PC-3 (cell line): ENCODE measurements at regions not wholly inside any gene's neighbourhood (a gene's known extent, or its start where the extent isn't known, plus 50 kb on each side); places are given as distances from the start of the nearest gene placed in this dataset.

Source experiments
- ATAC-seq: fragments of 200-7000 bp; cut with Tn5 transposase; 2 replicates; pipeline ENCODE4 v1.9.1; 2020; ENCODE audit warnings: mild to moderate bottlenecking, moderate library complexity
- BruUV-seq: library from RNA; stranded (reverse); fragments of 400-500 nt; replicated peaks from 2 replicates; lab custom pipeline; 2021; lab: Mats Ljungman, UMichigan
- CTCF ChIA-PET: fragments of 300-600 bp; sonication (Branson Sonifier 250); formaldehyde crosslinking; loops from one replicate; lab custom pipeline; 2022; ENCODE audit warnings: antibody characterized with exemption; lab: Charles Lee
- POLR2A ChIA-PET: fragments of 300-600 bp; sonication (Branson Sonifier 250); formaldehyde crosslinking; loops from one replicate; lab custom pipeline; 2022; ENCODE audit warnings: antibody characterized with exemption; ENCODE audit not compliant: unreplicated experiment; lab: Charles Lee
- DNase-seq: peaks from one replicate; pipeline ENCODE4 v3.0.0-alpha.2; 2015
- H2AFZ ChIP-seq: fragments of 300-600 bp; sonication (generic); 2 replicates; pipeline ENCODE4 v1.6.0; 2016; ENCODE audit warnings: antibody characterized with exemption, low read length
- H3F3A ChIP-seq: fragments of 300-600 bp; sonication (generic); one replicate; pipeline ENCODE4 v1.6.0; 2017; ENCODE audit warnings: antibody characterized with exemption, low read length, control low read depth, mild to moderate bottlenecking; ENCODE audit not compliant: unreplicated experiment
- H3K27ac ChIP-seq: fragments of 300-600 bp; sonication (generic); 2 replicates; pipeline ENCODE4 v1.5.1; 2016; ENCODE audit warnings: mild to moderate bottlenecking, low read length
- H3K27me3 ChIP-seq: fragments of 300-600 bp; sonication (generic); 2 replicates; pipeline ENCODE4 v1.6.1; 2016; ENCODE audit warnings: low read length, mixed read lengths
- H3K36me3 ChIP-seq: fragments of 300-600 bp; sonication (generic); 2 replicates; pipeline ENCODE4 v1.6.1; 2016; ENCODE audit warnings: low read depth, mixed run types, low read length, mixed read lengths
- H3K4me1 ChIP-seq: fragments of 300-600 bp; sonication (generic); 2 replicates; pipeline ENCODE4 v1.5.1; 2016; ENCODE audit warnings: low read length; ENCODE audit not compliant: insufficient read depth
- H3K4me2 ChIP-seq: fragments of 300-600 bp; sonication (generic); 2 replicates; pipeline ENCODE4 v1.6.0; 2016; ENCODE audit warnings: low read length
- H3K4me3 ChIP-seq: fragments of 300-600 bp; sonication (generic); 2 replicates; pipeline ENCODE4 v1.5.1; 2016; ENCODE audit warnings: mild to moderate bottlenecking, low read length, mixed read lengths
- H3K79me2 ChIP-seq: fragments of 300-600 bp; sonication (generic); 2 replicates; pipeline ENCODE4 v1.6.1; 2017; ENCODE audit warnings: low read length, mixed read lengths
- H3K9ac ChIP-seq: fragments of 300-600 bp; sonication (generic); 2 replicates; pipeline ENCODE4 v1.6.0; 2016; ENCODE audit warnings: mild to moderate bottlenecking, low read length
- H3K9me2 ChIP-seq: fragments of 300-600 bp; sonication (generic); replicated peaks from 2 replicates; pipeline ENCODE4 v1.6.1; 2016; ENCODE audit warnings: mixed run types, low read length, mixed read lengths
- H3K9me3 ChIP-seq: fragments of 300-600 bp; sonication (generic); 2 replicates; pipeline ENCODE4 v1.6.1; 2016; ENCODE audit warnings: low read length, mixed read lengths
- H4K20me1 ChIP-seq: fragments of 300-600 bp; sonication (generic); 2 replicates; pipeline ENCODE4 v1.6.1; 2016; ENCODE audit warnings: low read length, mixed read lengths
- EZH2 ChIP-seq: fragments of 300-600 bp; sonication (generic); IDR thresholded peaks from one replicate; pipeline ENCODE4 v1.6.1; 2017; ENCODE audit warnings: antibody characterized with exemption, mild to moderate bottlenecking, low read length; ENCODE audit not compliant: unreplicated experiment
- EZH2phosphoT487 ChIP-seq: fragments of 300-600 bp; sonication (generic); IDR thresholded peaks from 2 replicates; pipeline ENCODE4 v1.6.1; 2018; ENCODE audit warnings: mild to moderate bottlenecking, antibody characterized with exemption, low read length, borderline replicate concordance
- intact Hi-C: fragments of 100-400 bp; cut with micrococcal nuclease; formaldehyde crosslinking; loops from 2 replicates; pipeline ENCODE4 v1.9.0; 2023
- TF ChIP-seq, protein P1 (sequence below): fragments of 300-600 bp; sonication (generic); conservative IDR thresholded peaks from 2 replicates; pipeline ENCODE4 v1.5.1; 2017; ENCODE audit warnings: antibody characterized with exemption, low read depth, mild to moderate bottlenecking, low read length

DNA sequence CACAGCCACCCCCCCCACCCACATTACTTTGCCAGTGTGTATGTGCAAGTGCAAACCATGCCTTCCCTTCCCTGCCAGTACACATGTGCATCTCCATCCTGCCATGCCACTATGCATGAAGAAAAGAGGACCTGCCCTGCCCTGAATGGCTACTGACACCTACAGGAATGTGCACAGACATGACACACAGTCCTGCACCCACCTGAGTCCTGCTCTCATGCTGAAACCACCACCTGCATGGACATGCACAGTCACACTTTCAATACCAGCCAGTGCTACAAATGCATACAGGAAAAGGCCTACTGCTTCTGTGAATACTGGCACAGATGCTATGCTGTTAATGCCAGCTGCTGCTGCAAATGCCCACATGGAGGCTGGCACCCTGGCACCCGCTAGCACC lies 334.4 kb upstream of the DLGAP1 start:
- no peak for DNase-seq
- Histone ChIP-seq H3K9me2 (no peaks in the 10 kb centered on the region), H2AFZ (no peak overlapping the region), H3K9me3 (peaks cover 22% of the 10 kb centered on the region), H3F3A (no peaks in the 10 kb centered on the region), H3K79me2 (no peaks in the 10 kb centered on the region), H3K27me3 (no peaks in the 10 kb centered on the region), H3K9ac (no peak overlapping the region), H4K20me1 (no peaks in the 10 kb centered on the region), H3K4me3 (no peak overlapping the region), H3K36me3 (no peaks in the 10 kb centered on the region), H3K4me1 (no peaks in the 10 kb centered on the region), H3K27ac (no peak overlapping the region), H3K4me2 (no peak overlapping the region)
- no TSS peak for BruUV-seq
- intact Hi-C loops = no loop called here
- ChIA-PET CTCF (no interaction called here), POLR2A (no interaction called here)
- ATAC-seq = no peak
- TF ChIP-seq EZH2phosphoT487 (no peak), EZH2 (no peak)
- TF ChIP-seq, protein P1, sequence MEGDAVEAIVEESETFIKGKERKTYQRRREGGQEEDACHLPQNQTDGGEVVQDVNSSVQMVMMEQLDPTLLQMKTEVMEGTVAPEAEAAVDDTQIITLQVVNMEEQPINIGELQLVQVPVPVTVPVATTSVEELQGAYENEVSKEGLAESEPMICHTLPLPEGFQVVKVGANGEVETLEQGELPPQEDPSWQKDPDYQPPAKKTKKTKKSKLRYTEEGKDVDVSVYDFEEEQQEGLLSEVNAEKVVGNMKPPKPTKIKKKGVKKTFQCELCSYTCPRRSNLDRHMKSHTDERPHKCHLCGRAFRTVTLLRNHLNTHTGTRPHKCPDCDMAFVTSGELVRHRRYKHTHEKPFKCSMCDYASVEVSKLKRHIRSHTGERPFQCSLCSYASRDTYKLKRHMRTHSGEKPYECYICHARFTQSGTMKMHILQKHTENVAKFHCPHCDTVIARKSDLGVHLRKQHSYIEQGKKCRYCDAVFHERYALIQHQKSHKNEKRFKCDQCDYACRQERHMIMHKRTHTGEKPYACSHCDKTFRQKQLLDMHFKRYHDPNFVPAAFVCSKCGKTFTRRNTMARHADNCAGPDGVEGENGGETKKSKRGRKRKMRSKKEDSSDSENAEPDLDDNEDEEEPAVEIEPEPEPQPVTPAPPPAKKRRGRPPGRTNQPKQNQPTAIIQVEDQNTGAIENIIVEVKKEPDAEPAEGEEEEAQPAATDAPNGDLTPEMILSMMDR = no peak

DNA sequence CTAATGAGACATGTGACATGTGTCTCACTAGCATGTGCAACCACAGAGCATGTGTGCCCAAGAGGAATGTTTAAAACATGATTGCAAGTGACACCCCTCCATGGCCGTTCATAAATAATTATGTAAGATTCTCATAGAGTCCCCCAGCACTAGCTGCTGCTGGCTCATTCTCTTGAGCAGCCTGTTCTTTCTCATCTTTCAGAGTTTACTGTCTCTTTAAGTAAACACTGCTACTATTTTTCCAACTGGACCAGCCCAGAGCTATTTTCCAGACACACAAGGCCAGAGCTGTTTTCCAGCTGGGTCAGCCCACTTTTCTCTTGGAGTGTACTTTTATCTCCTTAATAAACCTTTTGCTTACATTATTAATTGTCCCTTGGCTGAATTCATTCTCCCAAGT lies 326.8 kb upstream of the DLGAP1 start:
- no peaks in the 10 kb centered on the region for H3K79me2 ChIP-seq
- no peak overlapping the region for H3K9ac ChIP-seq
- ATAC-seq (no peak), DNase-seq (no peak)
- TF ChIP-seq EZH2 (no peak), EZH2phosphoT487 (no peak)
- TF ChIP-seq, protein P1 = no peak
- CTCF ChIA-PET = interaction anchor here (0.6 kb wide), 1 partner anchor 284 kb away, joined by 4 read pairs; no protein-coding TSS in a partner anchor
- no peak overlapping the region for H3K4me2 ChIP-seq
- H4K20me1 ChIP-seq = no peaks in the 10 kb centered on the region
- H3K9me2 ChIP-seq = no peaks in the 10 kb centered on the region
- no peak overlapping the region for H3K4me3 ChIP-seq
- no peaks in the 10 kb centered on the region for H3K27me3 ChIP-seq
- no TSS peak for BruUV-seq
- POLR2A ChIA-PET = no interaction called here
- H2AFZ ChIP-seq = no peak overlapping the region
- no peaks in the 10 kb centered on the region for H3F3A ChIP-seq
- H3K27ac ChIP-seq = no peak overlapping the region
- H3K36me3 ChIP-seq = no peaks in the 10 kb centered on the region
- no peaks in the 10 kb centered on the region for H3K4me1 ChIP-seq
- intact Hi-C loops = no loop called here
- H3K9me3 ChIP-seq = peaks cover 6% of the 10 kb centered on the region; the same call in 1 of the 2 replicates

DNA sequence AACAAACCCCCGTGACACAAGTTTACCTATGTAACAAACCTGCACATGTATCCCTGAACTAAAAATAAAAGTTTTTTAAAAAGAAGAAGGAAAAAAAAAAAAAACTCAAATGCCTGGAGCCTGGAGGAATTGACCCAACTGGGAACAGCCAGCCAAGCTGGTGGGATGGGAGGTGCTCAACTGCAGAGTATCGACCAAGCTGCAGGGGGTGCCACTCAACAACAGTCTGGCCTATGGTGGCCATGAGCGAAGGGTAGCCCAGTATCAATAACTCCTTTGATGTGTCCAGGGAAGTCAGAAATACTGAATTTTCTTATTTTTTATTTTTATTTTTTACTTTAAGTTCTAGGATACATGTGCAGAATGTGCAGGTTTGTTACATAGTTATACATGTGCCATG lies 310.3 kb upstream of the DLGAP1 start:
- H3K4me3 ChIP-seq = no peak overlapping the region
- intact Hi-C loops = no loop called here
- H3K9me3 ChIP-seq = peaks cover 13% of the 10 kb centered on the region; the same call in 1 of the 2 replicates
- no peak for DNase-seq
- ATAC-seq = no peak
- CTCF ChIA-PET = no interaction called here
- no peaks in the 10 kb centered on the region for H3K9me2 ChIP-seq
- no peak overlapping the region for H3K4me2 ChIP-seq
- H3F3A ChIP-seq = no peaks in the 10 kb centered on the region
- H3K4me1 ChIP-seq = no peaks in the 10 kb centered on the region
- POLR2A ChIA-PET = no interaction called here
- no peak for TF ChIP-seq EZH2
- TF ChIP-seq, protein P1 = no peak
- no peak for TF ChIP-seq EZH2phosphoT487
- no peaks in the 10 kb centered on the region for H3K36me3 ChIP-seq
- no peak overlapping the region for H3K9ac ChIP-seq
- BruUV-seq = no TSS peak
- H3K27me3 ChIP-seq = no peaks in the 10 kb centered on the region
- H4K20me1 ChIP-seq = no peaks in the 10 kb centered on the region
- H2AFZ ChIP-seq = no peak overlapping the region
- no peaks in the 10 kb centered on the region for H3K79me2 ChIP-seq
- H3K27ac ChIP-seq = no peak overlapping the region
